ENCODE measurements at regions not wholly inside any gene's neighbourhood (a gene's known extent, or its start where the extent isn't known, plus 50 kb on each side); places are given as distances from the start of the nearest gene placed in this dataset.
"Not testable (repeated sequence)": the region's sequence is repeated elsewhere in the genome, so short reads cannot be mapped to it uniquely, and the experiment has no call there.

DNA sequence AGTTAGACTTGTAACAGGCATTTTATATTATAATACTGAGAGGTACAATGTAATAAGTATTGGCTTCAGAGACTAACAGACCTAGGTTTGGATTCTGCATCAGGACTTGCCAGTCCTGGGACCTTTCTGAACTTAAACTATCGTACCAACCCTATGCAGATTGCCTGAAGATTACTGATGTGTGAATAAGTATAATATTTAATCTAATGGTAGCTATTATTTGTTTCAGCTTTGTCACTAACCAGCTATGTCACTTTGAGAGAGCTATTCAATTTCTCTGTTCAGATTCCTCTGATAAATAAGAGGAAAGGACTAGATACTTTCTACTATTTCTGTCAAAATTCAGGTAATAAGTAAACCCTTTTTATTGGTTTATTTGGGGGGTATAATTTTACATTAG is 184.4 kb upstream of the NECTIN3 start:
- H3K4me3 ChIP-seq (ENCODE audit: low read length): no peak overlapping the region
- TF ChIP-seq, protein P1, sequence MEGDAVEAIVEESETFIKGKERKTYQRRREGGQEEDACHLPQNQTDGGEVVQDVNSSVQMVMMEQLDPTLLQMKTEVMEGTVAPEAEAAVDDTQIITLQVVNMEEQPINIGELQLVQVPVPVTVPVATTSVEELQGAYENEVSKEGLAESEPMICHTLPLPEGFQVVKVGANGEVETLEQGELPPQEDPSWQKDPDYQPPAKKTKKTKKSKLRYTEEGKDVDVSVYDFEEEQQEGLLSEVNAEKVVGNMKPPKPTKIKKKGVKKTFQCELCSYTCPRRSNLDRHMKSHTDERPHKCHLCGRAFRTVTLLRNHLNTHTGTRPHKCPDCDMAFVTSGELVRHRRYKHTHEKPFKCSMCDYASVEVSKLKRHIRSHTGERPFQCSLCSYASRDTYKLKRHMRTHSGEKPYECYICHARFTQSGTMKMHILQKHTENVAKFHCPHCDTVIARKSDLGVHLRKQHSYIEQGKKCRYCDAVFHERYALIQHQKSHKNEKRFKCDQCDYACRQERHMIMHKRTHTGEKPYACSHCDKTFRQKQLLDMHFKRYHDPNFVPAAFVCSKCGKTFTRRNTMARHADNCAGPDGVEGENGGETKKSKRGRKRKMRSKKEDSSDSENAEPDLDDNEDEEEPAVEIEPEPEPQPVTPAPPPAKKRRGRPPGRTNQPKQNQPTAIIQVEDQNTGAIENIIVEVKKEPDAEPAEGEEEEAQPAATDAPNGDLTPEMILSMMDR (conservative IDR thresholded peaks at IDR 0.05; ENCODE audit: low read length): no peak
- no peak for DNase-seq (ENCODE audit: low read depth)

DNA sequence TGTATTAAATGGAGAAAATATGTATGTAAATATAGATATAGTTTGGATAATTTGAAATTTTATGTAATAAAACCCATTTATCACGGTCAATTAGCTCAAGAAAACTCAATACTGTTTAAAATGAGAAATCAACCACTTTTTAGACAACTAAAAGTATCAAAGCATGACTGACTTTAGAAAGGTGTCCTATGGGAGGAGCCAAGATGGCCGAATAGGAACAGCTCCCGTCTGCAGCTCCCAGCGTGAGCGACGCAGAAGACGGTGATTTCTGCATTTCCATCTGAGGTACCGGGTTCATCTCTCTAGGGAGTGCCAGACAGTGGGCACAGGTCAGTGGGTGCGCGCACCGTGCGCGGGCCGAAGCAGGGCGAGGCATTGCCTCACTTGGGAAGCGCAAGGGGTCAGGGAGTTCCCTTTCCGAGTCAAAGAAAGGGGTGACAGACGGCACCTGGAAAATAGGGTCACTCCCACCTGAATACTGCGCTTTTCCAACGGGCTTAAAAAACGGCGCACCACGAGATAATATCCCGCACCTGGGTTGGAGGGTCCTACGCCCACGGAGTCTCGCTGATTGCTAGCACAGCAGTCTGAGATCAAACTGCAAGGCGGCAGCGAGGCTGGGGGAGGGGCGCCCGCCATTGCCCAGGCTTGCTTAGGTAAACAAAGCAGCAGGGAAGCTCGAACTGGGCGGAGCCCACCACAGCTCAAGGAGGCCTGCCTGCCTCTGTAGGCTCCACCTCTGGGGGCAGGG is 182.8 kb upstream of the NECTIN3 start:
- H3K4me3 ChIP-seq (ENCODE audit: low read length); DNase-seq (ENCODE audit: low read depth): not testable (repeated sequence)

DNA sequence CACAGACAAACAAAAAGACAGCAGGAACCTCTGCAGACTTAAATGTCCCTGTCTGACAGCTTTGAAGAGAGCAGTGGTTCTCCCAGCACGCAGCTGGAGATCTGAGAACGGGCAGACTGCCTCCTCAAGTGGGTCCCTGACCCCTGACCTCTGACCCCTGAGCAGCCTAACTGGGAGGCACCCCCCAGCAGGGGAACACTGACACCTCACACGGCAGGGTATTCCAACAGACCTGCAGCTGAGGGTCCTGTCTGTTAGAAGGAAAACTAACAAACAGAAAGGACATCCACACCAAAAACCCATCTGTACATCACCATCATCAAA is 182.3 kb upstream of the NECTIN3 start:
- not testable (repeated sequence) for H3K4me3 ChIP-seq (ENCODE audit: low read length); DNase-seq (ENCODE audit: low read depth)

DNA sequence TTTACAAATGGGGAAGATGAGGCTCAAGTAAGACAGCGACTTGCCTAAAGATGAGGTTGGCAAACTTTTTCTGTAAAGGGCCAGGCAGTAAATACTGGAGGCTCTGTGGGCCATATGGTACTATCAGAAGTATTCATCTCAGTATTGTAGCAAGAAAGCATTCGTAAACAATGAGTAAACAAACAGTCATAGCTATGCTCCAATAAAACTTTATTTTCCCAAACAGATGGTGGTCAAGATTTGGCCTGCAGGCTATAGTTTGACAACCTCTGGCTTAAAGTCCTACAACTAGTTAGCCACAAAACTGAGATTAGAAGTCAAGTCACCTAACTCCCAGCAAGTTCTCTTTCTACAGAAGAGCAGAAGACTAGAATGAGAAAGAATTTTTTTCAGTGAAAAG is 177.0 kb upstream of the NECTIN3 start:
- H3K4me3 ChIP-seq (ENCODE audit: low read length): no peak overlapping the region
- DNase-seq (ENCODE audit: low read depth): no peak
- TF ChIP-seq, protein P1 (conservative IDR thresholded peaks at IDR 0.05; ENCODE audit: low read length): no peak

DNA sequence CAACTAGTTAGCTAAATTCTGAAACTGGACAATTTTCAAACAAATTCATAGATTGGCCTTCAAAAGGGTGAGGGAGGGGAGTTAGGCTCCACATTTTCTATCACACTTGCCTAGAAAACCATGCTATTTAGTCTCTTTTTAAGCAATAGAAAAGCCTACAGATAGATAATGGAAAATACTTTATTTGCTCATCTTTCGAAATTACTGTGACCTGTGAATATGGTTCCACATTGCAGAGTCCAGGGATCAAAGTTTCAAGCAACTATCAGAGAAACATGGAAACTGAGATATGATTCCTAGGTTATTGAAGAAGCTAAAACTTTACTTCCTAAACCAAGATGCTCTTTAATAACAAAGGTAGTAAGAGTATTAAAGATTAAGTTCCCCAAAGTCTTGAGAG is 176.6 kb upstream of the NECTIN3 start:
- DNase-seq (ENCODE audit: low read depth): no peak
- TF ChIP-seq, protein P1 (conservative IDR thresholded peaks at IDR 0.05; ENCODE audit: low read length): no peak
- H3K4me3 ChIP-seq (ENCODE audit: low read length): no peak overlapping the region

DNA sequence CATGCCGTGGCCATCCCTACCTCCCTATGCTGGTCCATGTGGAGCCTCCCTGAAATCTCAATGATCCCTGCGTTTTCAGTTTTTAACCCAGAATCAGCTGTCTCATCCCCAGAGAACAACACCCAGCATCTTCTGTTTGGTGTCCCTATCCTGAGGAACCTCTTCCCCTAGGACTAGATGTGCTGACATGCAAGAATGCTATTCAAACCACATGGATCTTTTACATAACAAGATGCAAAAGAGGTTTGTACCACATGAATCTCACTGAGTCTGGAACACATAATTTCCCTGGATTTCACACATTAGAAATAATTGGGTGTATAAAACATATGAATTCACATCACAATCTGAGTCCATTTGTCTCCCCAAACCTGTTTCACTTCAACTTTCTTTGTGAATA is 174.6 kb upstream of the NECTIN3 start:
- H3K4me3 ChIP-seq (ENCODE audit: low read length): no peak overlapping the region
- TF ChIP-seq, protein P1 (conservative IDR thresholded peaks at IDR 0.05; ENCODE audit: low read length): no peak
- DNase-seq (ENCODE audit: low read depth): no peak

DNA sequence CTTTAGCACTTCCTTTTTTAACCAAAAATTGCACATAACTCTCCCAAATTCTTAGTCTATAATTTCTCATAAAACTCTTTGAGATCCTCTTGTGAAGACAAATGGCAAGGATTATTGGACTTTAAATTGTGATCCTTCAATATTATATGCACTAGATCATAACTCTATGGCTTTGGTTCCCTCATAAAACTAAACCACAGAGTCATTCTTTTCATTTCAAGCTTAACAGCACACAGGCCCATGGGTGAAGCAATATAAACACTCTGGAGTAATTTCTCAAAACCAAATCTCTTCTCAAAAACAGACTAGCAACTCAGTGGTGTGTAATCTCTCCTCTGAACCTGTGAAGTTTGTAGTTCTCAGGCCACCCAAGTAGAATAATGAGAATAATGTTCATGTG is 171.0 kb upstream of the NECTIN3 start:
- TF ChIP-seq, protein P1 (conservative IDR thresholded peaks at IDR 0.05; ENCODE audit: low read length): no peak
- H3K4me3 ChIP-seq (ENCODE audit: low read length): no peak overlapping the region
- DNase-seq (ENCODE audit: low read depth): peak; percentile 92

DNA sequence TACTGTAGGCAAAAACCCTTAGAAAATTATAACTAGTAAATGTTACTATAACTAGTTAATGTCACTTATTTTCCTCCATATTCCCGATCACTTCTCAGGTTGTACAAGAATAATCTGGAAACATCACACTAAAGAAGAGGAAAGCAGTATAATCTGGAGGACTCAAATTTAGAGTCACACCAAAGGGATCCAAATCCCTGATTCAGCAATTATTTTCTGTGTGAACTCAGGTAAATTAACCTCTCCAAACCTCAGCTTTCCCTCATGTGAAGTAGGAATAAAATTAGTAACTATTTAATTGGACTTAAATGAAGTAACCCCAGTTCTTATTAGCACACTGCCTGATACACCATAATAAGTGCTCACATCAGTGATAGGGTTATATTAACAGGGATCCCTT is 170.1 kb upstream of the NECTIN3 start:
- no peak overlapping the region for H3K4me3 ChIP-seq (ENCODE audit: low read length)
- DNase-seq (ENCODE audit: low read depth): no peak
- TF ChIP-seq, protein P1 (conservative IDR thresholded peaks at IDR 0.05; ENCODE audit: low read length): no peak
